ENCODE measurements at regions not wholly inside any gene's neighbourhood (a gene's known extent, or its start where the extent isn't known, plus 50 kb on each side); places are given as distances from the start of the nearest gene placed in this dataset.

- TF ChIP-seq CTCF (IDR thresholded peaks at IDR 0.05; ENCODE audit: poor library complexity, severe bottlenecking) (no peak), POLR2AphosphoS5 (IDR thresholded peaks at IDR 0.05) (no peak), EP300 (conservative IDR thresholded peaks at IDR 0.05; ENCODE audit: poor library complexity, severe bottlenecking) (no peak), MXI1 (conservative IDR thresholded peaks at IDR 0.05; ENCODE audit: poor library complexity, severe bottlenecking) (no peak), RAD21 (conservative IDR thresholded peaks at IDR 0.05) (no peak), EZH2 (IDR thresholded peaks at IDR 0.05; ENCODE audit: borderline replicate concordance, insufficient read depth, low read length, poor library complexity, severe bottlenecking) (no peak), TAF1 (IDR thresholded peaks at IDR 0.05; ENCODE audit: low read depth) (no peak), SMC3 (conservative IDR thresholded peaks at IDR 0.05; ENCODE audit: poor library complexity) (no peak), REST (IDR thresholded peaks at IDR 0.05; ENCODE audit: borderline replicate concordance) (no peak)
- no peaks in the 10 kb centered on the region for H3K79me2 ChIP-seq (replicated peaks; ENCODE audit: insufficient read depth, low read length)
- H3K4me3 ChIP-seq (ENCODE audit: low read length) = no peak overlapping the region
- no peak overlapping the region for H3K27ac ChIP-seq (ENCODE audit: low read length)
- H3K9me2 ChIP-seq (ENCODE audit: insufficient read depth, low read length) = no peaks in the 10 kb centered on the region
- no peaks in the 10 kb centered on the region for H3K9me3 ChIP-seq (ENCODE audit: low read length)
- no peak overlapping the region for H2AFZ ChIP-seq (ENCODE audit: low read depth, low read length)
- H3K9ac ChIP-seq (ENCODE audit: low read length) = no peak overlapping the region
- no peak overlapping the region for H3K4me2 ChIP-seq (ENCODE audit: low read length)
- no peaks in the 10 kb centered on the region for H4K20me1 ChIP-seq (ENCODE audit: insufficient read depth)
- no peaks in the 10 kb centered on the region for H3K27me3 ChIP-seq (ENCODE audit: insufficient read depth, low read depth, low read length)
- no peaks in the 10 kb centered on the region for H3F3A ChIP-seq (ENCODE audit: insufficient read depth, low read length, poor library complexity, severe bottlenecking)
- no peaks in the 10 kb centered on the region for H3K36me3 ChIP-seq (ENCODE audit: insufficient read depth, low read length)
These were observed 263.2 kb downstream of the ADAMTS20 start for GRCh38 chr12:43288671-43289425.

GRCh38 chr12:43287706-43288383 lies 264.2 kb downstream of the ADAMTS20 start:
- H3K9me2 ChIP-seq (ENCODE audit: insufficient read depth, low read length) = no peaks in the 10 kb centered on the region
- no peak for TF ChIP-seq EZH2 (IDR thresholded peaks at IDR 0.05; ENCODE audit: borderline replicate concordance, insufficient read depth, low read length, poor library complexity, severe bottlenecking)
- TF ChIP-seq CTCF (IDR thresholded peaks at IDR 0.05; ENCODE audit: poor library complexity, severe bottlenecking) = no peak
- TF ChIP-seq POLR2AphosphoS5 (IDR thresholded peaks at IDR 0.05) = no peak
- no peak for TF ChIP-seq MXI1 (conservative IDR thresholded peaks at IDR 0.05; ENCODE audit: poor library complexity, severe bottlenecking)
- no peak for TF ChIP-seq EP300 (conservative IDR thresholded peaks at IDR 0.05; ENCODE audit: poor library complexity, severe bottlenecking)
- TF ChIP-seq SMC3 (conservative IDR thresholded peaks at IDR 0.05; ENCODE audit: poor library complexity) = no peak
- no peak for TF ChIP-seq RAD21 (conservative IDR thresholded peaks at IDR 0.05)
- TF ChIP-seq REST (IDR thresholded peaks at IDR 0.05; ENCODE audit: borderline replicate concordance) = no peak
- H3F3A ChIP-seq (ENCODE audit: insufficient read depth, low read length, poor library complexity, severe bottlenecking) = no peaks in the 10 kb centered on the region
- H3K4me2 ChIP-seq (ENCODE audit: low read length) = no peak overlapping the region
- H3K79me2 ChIP-seq (replicated peaks; ENCODE audit: insufficient read depth, low read length) = no peaks in the 10 kb centered on the region
- H3K9ac ChIP-seq (ENCODE audit: low read length) = no peak overlapping the region
- no peaks in the 10 kb centered on the region for H3K9me3 ChIP-seq (ENCODE audit: low read length)
- no peaks in the 10 kb centered on the region for H3K27me3 ChIP-seq (ENCODE audit: insufficient read depth, low read depth, low read length)
- H3K27ac ChIP-seq (ENCODE audit: low read length) = no peak overlapping the region
- H2AFZ ChIP-seq (ENCODE audit: low read depth, low read length) = no peak overlapping the region
- no peak overlapping the region for H3K4me3 ChIP-seq (ENCODE audit: low read length)
- no peaks in the 10 kb centered on the region for H3K36me3 ChIP-seq (ENCODE audit: insufficient read depth, low read length)
- no peaks in the 10 kb centered on the region for H4K20me1 ChIP-seq (ENCODE audit: insufficient read depth)
